Kidney (tissue), 13 donors: ENCODE measurements at regions not wholly inside any gene's neighbourhood (a gene's known extent, or its start where the extent isn't known, plus 50 kb on each side); places are given as distances from the start of the nearest gene placed in this dataset.

Experiments used
- DNase-seq, 5 donors: peaks; one replicate each; pipeline ENCODE4 v3.0.0-alpha.2; 2013 to 2020
- FAIRE-seq: peaks from 2 replicates; lab custom pipeline; 2012; peaks lifted over from hg19 to GRCh38; lab: Jason Lieb, UNC
- H3K27ac ChIP-seq, 2 donors: one replicate each; pipeline ENCODE4 v1.7.0; 2013; ENCODE audit warnings: low read depth in 2 of 2, low read length in 2 of 2, inconsistent platforms in 1 of 2
- H3K27me3 ChIP-seq: one replicate; pipeline ENCODE4 v1.7.1; 2013; ENCODE audit warnings: low read length, inconsistent platforms; ENCODE audit not compliant: control insufficient read depth, insufficient read depth
- H3K36me3 ChIP-seq, 3 donors: one replicate each; pipeline versions ENCODE4 v1.7.0 to v1.7.1; 2013; ENCODE audit warnings: low read length in 3 of 3, control low read depth in 1 of 3, inconsistent platforms in 1 of 3; ENCODE audit not compliant: insufficient read depth in 3 of 3, control insufficient read depth in 2 of 3
- H3K4me1 ChIP-seq, 3 donors: one replicate each; pipeline versions ENCODE4 v1.7.0 to v1.7.1; 2013; ENCODE audit warnings: low read length in 3 of 3, inconsistent platforms in 1 of 3, low read depth in 1 of 3; ENCODE audit not compliant: control insufficient read depth in 2 of 3, insufficient read depth in 2 of 3
- H3K4me3 ChIP-seq, 3 donors: one replicate each; pipeline versions ENCODE4 v1.7.0 to v1.8.1; 2013; ENCODE audit warnings: low read length in 3 of 3, control low read depth in 1 of 3, inconsistent platforms in 1 of 3
- H3K9ac ChIP-seq, 3 donors: one replicate each; pipeline versions ENCODE4 v1.7.0 to v1.7.1; 2013; ENCODE audit warnings: low read length in 3 of 3, control low read depth in 1 of 3, inconsistent platforms in 1 of 3
- H3K9me3 ChIP-seq, 3 donors: one replicate each; pipeline versions ENCODE4 v1.7.0 to v1.7.1; 2013; ENCODE audit warnings: low read length in 3 of 3, control low read depth in 1 of 3, inconsistent platforms in 1 of 3; ENCODE audit not compliant: control insufficient read depth in 2 of 3, insufficient read depth in 1 of 3
- CTCF ChIP-seq: IDR thresholded peaks from 3 replicates; pipeline ENCODE4 v1.5.1; 2012; ENCODE audit warnings: mild to moderate bottlenecking, moderate library complexity, borderline replicate concordance; ENCODE audit not compliant: insufficient read depth; ENCODE audit errors: extremely low read depth
- intact Hi-C: fragments of 100-400 bp; cut with DNase I; formaldehyde crosslinking; loops from one replicate; pipeline ENCODE4 v1.11.1; 2022
- donor health status: control.
- donor health status: control.
- donor health status: control.
- donor health status: control.
- donor health status: control.
- donor health status: DM: yes; HTN: yes; CAD: no.
- donor health status: Normal renal cell carcinoma (clear cell type).

GRCh38 chr13:90883592-90883991, 463.9 kb upstream of the MIR17HG start:
- DNase-seq (no peak), FAIRE-seq (no peak)
- H3K9me3 ChIP-seq = no peaks in the 10 kb centered on the region
- no peaks in the 10 kb centered on the region for H3K4me1 ChIP-seq
- H3K4me3 ChIP-seq = no peak overlapping the region
- intact Hi-C loops = no loop called here
- TF ChIP-seq CTCF = no peak
- no peak overlapping the region for H3K27ac ChIP-seq
- no peaks in the 10 kb centered on the region for H3K36me3 ChIP-seq
- no peak overlapping the region for H3K9ac ChIP-seq
- H3K27me3 ChIP-seq = no peaks in the 10 kb centered on the region

GRCh38 chr13:90884066-90884465, 463.4 kb upstream of the MIR17HG start:
- Histone ChIP-seq H3K4me3 (no peak overlapping the region), H3K27ac (no peak overlapping the region), H3K36me3 (no peaks in the 10 kb centered on the region), H3K27me3 (no peaks in the 10 kb centered on the region), H3K4me1 (no peaks in the 10 kb centered on the region), H3K9me3 (no peaks in the 10 kb centered on the region), H3K9ac (no peak overlapping the region)
- TF ChIP-seq CTCF = no peak
- FAIRE-seq (no peak), DNase-seq (no peak)
- intact Hi-C loops = no loop called here

GRCh38 chr13:90889906-90890834, 457.3 kb upstream of the MIR17HG start:
- no peak for TF ChIP-seq CTCF
- FAIRE-seq = peak; percentile 91
- no peak overlapping the region for H3K27ac ChIP-seq
- H3K4me3 ChIP-seq = no peak overlapping the region
- intact Hi-C loops = no loop called here
- H3K9me3 ChIP-seq = no peaks in the 10 kb centered on the region
- H3K9ac ChIP-seq = no peak overlapping the region
- H3K36me3 ChIP-seq = no peaks in the 10 kb centered on the region
- peak in 1 of 5 donors; percentile 20 for DNase-seq
- H3K4me1 ChIP-seq = peaks cover 0 to 14% (median 4%) of the 10 kb centered on the region in 3 donors
- H3K27me3 ChIP-seq = no peaks in the 10 kb centered on the region
